Astrocyte (in vitro differentiated cells and primary cell): ENCODE measurements at regions not wholly inside any gene's neighbourhood (a gene's known extent, or its start where the extent isn't known, plus 50 kb on each side); places are given as distances from the start of the nearest gene placed in this dataset.

Experiments used
- DNase-seq: peaks from one replicate; pipeline ENCODE4 v3.0.0-alpha.2; 2010; ENCODE audit warnings: low read depth
- FAIRE-seq: peaks from 2 replicates; lab custom pipeline; 2011; peaks lifted over from hg19 to GRCh38; lab: Jason Lieb, UNC
- H2AFZ ChIP-seq: 2 replicates; pipeline ENCODE4 v1.6.0; 2012; ENCODE audit warnings: low read depth, low read length, inconsistent platforms
- H3K27ac ChIP-seq: 2 replicates; pipeline ENCODE4 v1.5.1; 2011; ENCODE audit warnings: low read depth, low read length, inconsistent platforms
- H3K27me3 ChIP-seq: 2 replicates; pipeline ENCODE4 v1.6.0; 2011; ENCODE audit warnings: low read length, inconsistent platforms; ENCODE audit not compliant: insufficient read depth
- H3K36me3 ChIP-seq: 2 replicates; pipeline ENCODE4 v1.5.1; 2011; ENCODE audit warnings: low read length, inconsistent platforms; ENCODE audit not compliant: insufficient read depth
- H3K4me1 ChIP-seq: 2 replicates; pipeline ENCODE4 v1.5.1; 2011; ENCODE audit warnings: low read length, inconsistent platforms; ENCODE audit not compliant: insufficient read depth
- H3K4me2 ChIP-seq: 2 replicates; pipeline ENCODE4 v1.6.0; 2012; ENCODE audit warnings: low read length, inconsistent platforms
- H3K4me3 ChIP-seq: 2 replicates; pipeline ENCODE4 v1.5.1; 2011; ENCODE audit warnings: low read depth, mild to moderate bottlenecking, low read length, inconsistent platforms; ENCODE audit not compliant: insufficient read depth
- H3K79me2 ChIP-seq: 2 replicates; pipeline ENCODE4 v1.6.0; 2012; ENCODE audit warnings: mild to moderate bottlenecking, low read length, inconsistent platforms; ENCODE audit not compliant: insufficient read depth
- H3K9ac ChIP-seq: 2 replicates; pipeline ENCODE4 v1.6.0; 2012; ENCODE audit warnings: mild to moderate bottlenecking, low read length, inconsistent platforms
- H3K9me3 ChIP-seq: 2 replicates; pipeline ENCODE4 v1.5.1; 2012; ENCODE audit warnings: low read depth, mild to moderate bottlenecking, low read length, inconsistent platforms; ENCODE audit not compliant: insufficient read depth
- H4K20me1 ChIP-seq: 2 replicates; pipeline ENCODE4 v1.6.0; 2012; ENCODE audit warnings: low read length, inconsistent platforms; ENCODE audit not compliant: insufficient read depth
- H3K27ac Mint-ChIP-seq: one replicate; pipeline ENCODE4 v1.8.0; 2021; ENCODE audit warnings: mild to moderate bottlenecking, mixed read lengths; ENCODE audit not compliant: unreplicated experiment
- H3K27me3 Mint-ChIP-seq: one replicate; pipeline ENCODE4 v1.8.0; 2021; ENCODE audit warnings: low read depth, mixed read lengths; ENCODE audit not compliant: unreplicated experiment
- H3K36me3 Mint-ChIP-seq: one replicate; pipeline ENCODE4 v1.8.0; 2021; ENCODE audit warnings: low read depth, mixed read lengths; ENCODE audit not compliant: unreplicated experiment
- H3K4me1 Mint-ChIP-seq: one replicate; pipeline ENCODE4 v1.8.0; 2021; ENCODE audit warnings: low read depth, mixed read lengths; ENCODE audit not compliant: unreplicated experiment
- H3K4me3 Mint-ChIP-seq: one replicate; pipeline ENCODE4 v1.8.0; 2021; ENCODE audit warnings: mild to moderate bottlenecking, moderate library complexity, mixed read lengths; ENCODE audit not compliant: unreplicated experiment
- H3K9me3 Mint-ChIP-seq: one replicate; pipeline ENCODE4 v1.8.0; 2021; ENCODE audit warnings: mild to moderate bottlenecking, mixed read lengths; ENCODE audit not compliant: unreplicated experiment
- CTCF ChIP-seq: IDR thresholded peaks from 2 replicates; pipeline ENCODE4 v1.5.1; 2011; ENCODE audit warnings: low read depth, mild to moderate bottlenecking, inconsistent platforms, low read length, moderate library complexity; ENCODE audit not compliant: insufficient read depth
- EZH2 ChIP-seq: IDR thresholded peaks from 2 replicates; pipeline ENCODE4 v1.6.1; 2012; ENCODE audit warnings: mild to moderate bottlenecking, low read length, inconsistent platforms; ENCODE audit not compliant: insufficient read depth

GRCh38 chr3:76855451-76855850 is 184.4 kb upstream of the ROBO2 start:
- Histone ChIP-seq H3K4me1 (no peaks in the 10 kb centered on the region), H3K4me3 (no peak overlapping the region), H4K20me1 (no peaks in the 10 kb centered on the region), H3K9me3 (no peaks in the 10 kb centered on the region), H3K9ac (no peak overlapping the region), H3K4me2 (no peak overlapping the region), H2AFZ (no peak overlapping the region), H3K27ac (no peak overlapping the region), H3K79me2 (no peaks in the 10 kb centered on the region), H3K27me3 (no peaks in the 10 kb centered on the region), H3K36me3 (no peaks in the 10 kb centered on the region)
- Mint-ChIP-seq H3K4me1 (peaks cover 4% of the 10 kb centered on the region), H3K36me3 (no peaks in the 10 kb centered on the region), H3K4me3 (no peak overlapping the region), H3K27me3 (no peaks in the 10 kb centered on the region), H3K9me3 (no peaks in the 10 kb centered on the region), H3K27ac (no peak overlapping the region)
- DNase-seq (no peak), FAIRE-seq (no peak)
- TF ChIP-seq EZH2 = no peak
- TF ChIP-seq CTCF = no peak

- Histone ChIP-seq H3K4me2 (no peak overlapping the region), H3K4me1 (no peaks in the 10 kb centered on the region), H2AFZ (peak overlapping the region; percentile 6), H3K27ac (no peak overlapping the region), H3K27me3 (no peaks in the 10 kb centered on the region), H3K79me2 (no peaks in the 10 kb centered on the region), H3K36me3 (no peaks in the 10 kb centered on the region), H3K9me3 (no peaks in the 10 kb centered on the region), H3K9ac (no peak overlapping the region), H3K4me3 (no peak overlapping the region), H4K20me1 (no peaks in the 10 kb centered on the region)
- FAIRE-seq (no peak), DNase-seq (no peak)
- Mint-ChIP-seq H3K4me1 (peaks cover 4% of the 10 kb centered on the region), H3K9me3 (no peaks in the 10 kb centered on the region), H3K4me3 (no peak overlapping the region), H3K36me3 (no peaks in the 10 kb centered on the region), H3K27ac (no peak overlapping the region), H3K27me3 (no peaks in the 10 kb centered on the region)
- no peak for TF ChIP-seq EZH2
- no peak for TF ChIP-seq CTCF
Observed at GRCh38 chr3:76859596-76859995, 180.3 kb upstream of the ROBO2 start.

- no peaks in the 10 kb centered on the region for H3K27me3 Mint-ChIP-seq
- Histone ChIP-seq H3K4me3 (no peak overlapping the region), H3K4me2 (no peak overlapping the region), H4K20me1 (no peaks in the 10 kb centered on the region), H2AFZ (no peak overlapping the region), H3K9me3 (peaks cover 2% of the 10 kb centered on the region), H3K4me1 (no peaks in the 10 kb centered on the region), H3K79me2 (no peaks in the 10 kb centered on the region), H3K27ac (no peak overlapping the region), H3K27me3 (no peaks in the 10 kb centered on the region), H3K9ac (no peak overlapping the region), H3K36me3 (no peaks in the 10 kb centered on the region)
- FAIRE-seq (no peak), DNase-seq (no peak)
- TF ChIP-seq EZH2 (no peak), CTCF (no peak)
- no peaks in the 10 kb centered on the region for H3K36me3 Mint-ChIP-seq
- H3K4me3 Mint-ChIP-seq = no peak overlapping the region
- no peaks in the 10 kb centered on the region for H3K9me3 Mint-ChIP-seq
- H3K4me1 Mint-ChIP-seq = peaks cover 3% of the 10 kb centered on the region
- H3K27ac Mint-ChIP-seq = no peak overlapping the region
Observed at GRCh38 chr3:76864355-76864754, 175.5 kb upstream of the ROBO2 start.
